ENCODE measurements at regions not wholly inside any gene's neighbourhood (a gene's known extent, or its start where the extent isn't known, plus 50 kb on each side); places are given as distances from the start of the nearest gene placed in this dataset.

DNA sequence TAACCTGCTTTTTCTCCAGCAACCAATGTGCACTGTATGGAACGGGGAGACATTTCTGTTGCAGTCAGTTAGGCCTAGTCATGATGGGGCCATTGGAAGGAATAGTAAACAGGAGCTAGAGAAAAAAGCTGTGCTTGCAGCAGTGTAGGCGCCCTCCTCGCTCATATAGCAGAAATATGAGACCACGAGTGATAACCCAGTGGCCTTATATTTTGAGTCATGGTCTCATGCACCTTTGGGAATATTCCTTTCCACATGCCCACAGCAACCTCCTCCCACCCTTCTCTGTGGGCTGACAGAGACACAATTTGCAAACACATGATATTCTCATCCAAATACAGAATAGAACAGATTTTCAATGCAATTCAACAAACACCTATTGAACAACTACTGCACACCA lies 248.9 kb upstream of the CITED2 start (continued):
- TF ChIP-seq, protein P1, sequence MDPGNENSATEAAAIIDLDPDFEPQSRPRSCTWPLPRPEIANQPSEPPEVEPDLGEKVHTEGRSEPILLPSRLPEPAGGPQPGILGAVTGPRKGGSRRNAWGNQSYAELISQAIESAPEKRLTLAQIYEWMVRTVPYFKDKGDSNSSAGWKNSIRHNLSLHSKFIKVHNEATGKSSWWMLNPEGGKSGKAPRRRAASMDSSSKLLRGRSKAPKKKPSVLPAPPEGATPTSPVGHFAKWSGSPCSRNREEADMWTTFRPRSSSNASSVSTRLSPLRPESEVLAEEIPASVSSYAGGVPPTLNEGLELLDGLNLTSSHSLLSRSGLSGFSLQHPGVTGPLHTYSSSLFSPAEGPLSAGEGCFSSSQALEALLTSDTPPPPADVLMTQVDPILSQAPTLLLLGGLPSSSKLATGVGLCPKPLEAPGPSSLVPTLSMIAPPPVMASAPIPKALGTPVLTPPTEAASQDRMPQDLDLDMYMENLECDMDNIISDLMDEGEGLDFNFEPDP (CRISPR knock-in tag; IDR thresholded peaks at IDR 0.05): no peak
- TF ChIP-seq ZNF77 (CRISPR knock-in tag; IDR thresholded peaks at IDR 0.05) (no peak), ZNF408 (CRISPR knock-in tag; IDR thresholded peaks at IDR 0.05; ENCODE audit: low read depth) (no peak), ELF4 (CRISPR knock-in tag; IDR thresholded peaks at IDR 0.05) (no peak), CAMTA2 (CRISPR knock-in tag; conservative IDR thresholded peaks at IDR 0.05) (no peak), IFI16 (CRISPR knock-in tag; IDR thresholded peaks at IDR 0.05) (no peak), ZBTB1 (CRISPR knock-in tag; IDR thresholded peaks at IDR 0.05; ENCODE audit: borderline replicate concordance, low read depth) (no peak)
- TF ChIP-seq, protein P2, sequence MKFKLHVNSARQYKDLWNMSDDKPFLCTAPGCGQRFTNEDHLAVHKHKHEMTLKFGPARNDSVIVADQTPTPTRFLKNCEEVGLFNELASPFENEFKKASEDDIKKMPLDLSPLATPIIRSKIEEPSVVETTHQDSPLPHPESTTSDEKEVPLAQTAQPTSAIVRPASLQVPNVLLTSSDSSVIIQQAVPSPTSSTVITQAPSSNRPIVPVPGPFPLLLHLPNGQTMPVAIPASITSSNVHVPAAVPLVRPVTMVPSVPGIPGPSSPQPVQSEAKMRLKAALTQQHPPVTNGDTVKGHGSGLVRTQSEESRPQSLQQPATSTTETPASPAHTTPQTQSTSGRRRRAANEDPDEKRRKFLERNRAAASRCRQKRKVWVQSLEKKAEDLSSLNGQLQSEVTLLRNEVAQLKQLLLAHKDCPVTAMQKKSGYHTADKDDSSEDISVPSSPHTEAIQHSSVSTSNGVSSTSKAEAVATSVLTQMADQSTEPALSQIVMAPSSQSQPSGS (CRISPR knock-in tag; IDR thresholded peaks at IDR 0.05): no peak

DNA sequence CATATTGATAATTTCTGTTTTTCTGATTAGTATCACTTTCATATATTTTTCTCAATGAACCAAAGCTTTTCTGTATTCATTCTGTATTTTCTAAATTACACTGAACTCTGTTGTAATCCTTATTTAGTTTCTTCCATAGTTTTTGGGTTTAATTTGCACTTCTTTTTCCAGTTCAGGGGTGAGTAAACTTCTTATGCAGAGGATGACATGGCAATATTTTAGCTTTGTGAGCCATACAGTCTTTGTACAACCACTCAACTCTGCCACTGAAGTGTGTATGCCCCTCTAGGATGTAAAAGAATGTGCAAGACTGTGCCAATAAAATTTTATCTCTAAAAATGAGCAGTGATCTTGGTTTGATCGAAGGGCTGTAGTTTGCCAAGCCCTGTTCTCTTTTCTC lies 239.0 kb upstream of the CITED2 start:
- CTCF ChIA-PET (ENCODE audit: low intra/inter-chr PET ratio): no interaction called here
- TF ChIP-seq MAFF (IDR thresholded peaks at IDR 0.05; ENCODE audit: low read length) (peak; percentile 57; the same call in 1 of the 2 replicates), MAFG (tag; conservative IDR thresholded peaks at IDR 0.05) (peak; percentile 87), ZNF436 (CRISPR knock-in tag; IDR thresholded peaks at IDR 0.05) (no peak), ZNF764 (CRISPR knock-in tag; IDR thresholded peaks at IDR 0.05; ENCODE audit: low read depth) (no peak), C11orf30 (IDR thresholded peaks at IDR 0.05; ENCODE audit: low read depth) (peak; percentile 64), SMARCE1 (IDR thresholded peaks at IDR 0.05) (0 out of 2 replicates have a peak, but pooled peaks have one; percentile 21), BDP1 (IDR thresholded peaks at IDR 0.05; ENCODE audit: insufficient read depth, insufficient read length) (no peak), CCNT2 (IDR thresholded peaks at IDR 0.05; ENCODE audit: borderline replicate concordance, extremely low read depth, insufficient read length, low read depth, low read length) (no peak), NFE2 (IDR thresholded peaks at IDR 0.05; ENCODE audit: low read depth) (peak; percentile 84), NFE2L1 (tag; IDR thresholded peaks at IDR 0.05; ENCODE audit: borderline replicate concordance, low read depth) (peak; percentile 73)
- TF ChIP-seq, protein P3, sequence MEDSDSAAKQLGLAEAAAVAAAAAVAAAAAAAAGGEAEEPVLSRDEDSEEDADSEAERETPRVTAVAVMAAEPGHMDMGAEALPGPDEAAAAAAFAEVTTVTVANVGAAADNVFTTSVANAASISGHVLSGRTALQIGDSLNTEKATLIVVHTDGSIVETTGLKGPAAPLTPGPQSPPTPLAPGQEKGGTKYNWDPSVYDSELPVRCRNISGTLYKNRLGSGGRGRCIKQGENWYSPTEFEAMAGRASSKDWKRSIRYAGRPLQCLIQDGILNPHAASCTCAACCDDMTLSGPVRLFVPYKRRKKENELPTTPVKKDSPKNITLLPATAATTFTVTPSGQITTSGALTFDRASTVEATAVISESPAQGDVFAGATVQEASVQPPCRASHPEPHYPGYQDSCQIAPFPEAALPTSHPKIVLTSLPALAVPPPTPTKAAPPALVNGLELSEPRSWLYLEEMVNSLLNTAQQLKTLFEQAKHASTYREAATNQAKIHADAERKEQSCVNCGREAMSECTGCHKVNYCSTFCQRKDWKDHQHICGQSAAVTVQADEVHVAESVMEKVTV (CRISPR knock-in tag; IDR thresholded peaks at IDR 0.05): 0 out of 2 replicates have a peak, but pooled peaks have one; percentile 11

More for the DNA sequence above, 239.0 kb upstream of the CITED2 start:
- H3K4me3 ChIP-seq: no peak overlapping the region
- 63% methylated on average over 1 of the region's 1 CpG for WGBS (ENCODE audit: insufficient coverage, low coverage, missing lambda C conversion rate)
- H3K4me2 ChIP-seq (ENCODE audit: insufficient read depth, low read length): no peak overlapping the region
- H3K9me1 ChIP-seq (ENCODE audit: control insufficient read depth, insufficient read depth, low read length): no peaks in the 10 kb centered on the region
- intact Hi-C loops (cut with micrococcal nuclease) (loop anchor here (10.0 kb wide), 1 partner anchor 239 kb away; the partner anchor contains the start of gene CITED2), in situ Hi-C loops (cut with MboI) (no loop called here)
- no peak overlapping the region for H3K27ac ChIP-seq (ENCODE audit: extremely low read depth, low read depth, low read length)
- FAIRE-seq (no peak), DNase-seq (ENCODE audit: extremely low read depth in 1 of 4, low spot score in 3 of 4) (no peak), ATAC-seq (no peak)
- peaks cover 0 to 14% of the 10 kb centered on the region in 2 experiments; a peak in 3 of 5 replicates for H3K4me1 ChIP-seq (replicated peaks in 1 of 2; ENCODE audit: control insufficient read depth in 2 of 2, insufficient read depth in 2 of 2, low read length in 2 of 2)
- POLR2A ChIA-PET: no interaction called here
- BruUV-seq (replicated peaks): no TSS peak
- H3K9me3 ChIP-seq (replicated peaks; ENCODE audit: control insufficient read depth, insufficient read depth, low read depth, low read length): no peaks in the 10 kb centered on the region
- H3K79me2 ChIP-seq (ENCODE audit: control insufficient read depth, insufficient read depth, low read length): no peaks in the 10 kb centered on the region
- peak overlapping the region; percentile 16; the same call in 1 of the 2 replicates for H2AFZ ChIP-seq (ENCODE audit: low read depth, low read length)
- H4K20me1 ChIP-seq (replicated peaks; ENCODE audit: control insufficient read depth, insufficient read depth, low read length): no peaks in the 10 kb centered on the region
- no peaks in the 10 kb centered on the region for H3K36me3 ChIP-seq (ENCODE audit: control insufficient read depth, insufficient read depth, low read length)
- H3K27me3 ChIP-seq (ENCODE audit: control insufficient read depth in 2 of 2, insufficient read depth in 2 of 2, low read length in 2 of 2): no peaks in the 10 kb centered on the region
- no peak overlapping the region for H3K9ac ChIP-seq (ENCODE audit: insufficient read depth in 1 of 2, low read depth in 2 of 2, low read length in 2 of 2)

Data from K562 (cell line).